Mesenchymal stem cell (in vitro differentiated cells and primary cell): ENCODE measurements at regions not wholly inside any gene's neighbourhood (a gene's known extent, or its start where the extent isn't known, plus 50 kb on each side); places are given as distances from the start of the nearest gene placed in this dataset.

Experiments used
- DNase-seq: peaks from one replicate; pipeline ENCODE4 v3.0.0-alpha.2; 2013
- H2AFZ ChIP-seq: one replicate; pipeline ENCODE4 v1.6.1; 2013; ENCODE audit warnings: low read depth, mild to moderate bottlenecking, control low read depth, inconsistent platforms, low read length, moderate library complexity
- H2AK5ac ChIP-seq: 2 replicates; pipeline ENCODE4 v1.6.1; 2013; ENCODE audit warnings: low read length, moderate library complexity, mild to moderate bottlenecking, inconsistent platforms; ENCODE audit not compliant: severe bottlenecking
- H2BK120ac ChIP-seq: one replicate; pipeline ENCODE4 v1.6.1; 2013; ENCODE audit warnings: low read depth, mild to moderate bottlenecking, inconsistent platforms, low read length, moderate library complexity
- H2BK12ac ChIP-seq, 2 experiments: one replicate each; pipeline ENCODE4 v1.6.1; 2013; ENCODE audit warnings: inconsistent platforms in 2 of 2, low read length in 2 of 2, mild to moderate bottlenecking in 2 of 2, moderate library complexity in 2 of 2, control low read depth in 1 of 2
- H2BK15ac ChIP-seq: one replicate; pipeline ENCODE4 v1.6.1; 2013; ENCODE audit warnings: mild to moderate bottlenecking, low read depth, inconsistent platforms; ENCODE audit not compliant: poor library complexity, severe bottlenecking
- H2BK5ac ChIP-seq: 2 replicates; pipeline ENCODE4 v1.6.1; 2013; ENCODE audit warnings: low read depth, mild to moderate bottlenecking, low read length, control low read depth, inconsistent platforms; ENCODE audit not compliant: poor library complexity, severe bottlenecking
- H3K14ac ChIP-seq, 2 experiments: one replicate each; pipeline ENCODE4 v1.6.1; 2013; ENCODE audit warnings: inconsistent platforms in 2 of 2, low read length in 2 of 2, control low read depth in 1 of 2, mild to moderate bottlenecking in 1 of 2, moderate library complexity in 1 of 2
- H3K18ac ChIP-seq, 2 experiments: one replicate each; pipeline ENCODE4 v1.6.1; 2013; ENCODE audit warnings: inconsistent platforms in 2 of 2, low read length in 2 of 2, control low read depth in 1 of 2, low read depth in 1 of 2, mild to moderate bottlenecking in 1 of 2
- H3K23ac ChIP-seq, 2 experiments: one replicate each; pipeline ENCODE4 v1.6.1; 2013; ENCODE audit warnings: inconsistent platforms in 2 of 2, low read length in 2 of 2, mild to moderate bottlenecking in 2 of 2, moderate library complexity in 2 of 2, control low read depth in 1 of 2
- H3K27ac ChIP-seq: 2 replicates; pipeline ENCODE4 v1.5.1; 2013; ENCODE audit warnings: mild to moderate bottlenecking, moderate library complexity, low read length, control low read depth, inconsistent platforms; ENCODE audit not compliant: poor library complexity, severe bottlenecking
- H3K27me3 ChIP-seq, 2 experiments: 2 replicates each; pipeline versions ENCODE4 v1.6.1 to v1.7.0; 2013; ENCODE audit warnings: low read length in 2 of 2, mild to moderate bottlenecking in 2 of 2, moderate library complexity in 2 of 2, control low read depth in 1 of 2, inconsistent platforms in 1 of 2; ENCODE audit not compliant: control insufficient read depth in 1 of 2, insufficient read depth in 1 of 2
- H3K36me3 ChIP-seq, 2 experiments: 2 replicates each; pipeline versions ENCODE4 v1.6.1 to v1.7.0; 2013; ENCODE audit warnings: low read length in 2 of 2, control low read depth in 1 of 2, inconsistent platforms in 1 of 2, low read depth in 1 of 2, mild to moderate bottlenecking in 1 of 2; ENCODE audit not compliant: insufficient read depth in 2 of 2, control insufficient read depth in 1 of 2
- H3K4ac ChIP-seq, 2 experiments: one replicate each; pipeline ENCODE4 v1.6.1; 2013; ENCODE audit warnings: inconsistent platforms in 2 of 2, low read length in 2 of 2, mild to moderate bottlenecking in 2 of 2, moderate library complexity in 2 of 2, control low read depth in 1 of 2, low read depth in 1 of 2
- H3K4me1 ChIP-seq: 2 replicates; pipeline ENCODE4 v1.6.1; 2013; ENCODE audit warnings: low read depth, low read length, control low read depth; ENCODE audit not compliant: control insufficient read depth, insufficient read depth
- H3K4me2 ChIP-seq: 2 replicates; pipeline ENCODE4 v1.6.1; 2013; ENCODE audit warnings: low read length, mild to moderate bottlenecking, inconsistent platforms; ENCODE audit not compliant: poor library complexity, severe bottlenecking
- H3K4me3 ChIP-seq, 2 experiments: 2 replicates each; pipeline versions ENCODE4 v1.5.1 to v1.7.0; 2013; ENCODE audit warnings: low read length in 2 of 2, mild to moderate bottlenecking in 2 of 2, control low read depth in 1 of 2, low read depth in 1 of 2; ENCODE audit not compliant: insufficient read depth in 1 of 2
- H3K79me1 ChIP-seq: replicated peaks from 2 replicates; pipeline ENCODE4 v1.6.1; 2013; ENCODE audit warnings: mild to moderate bottlenecking, control low read depth, low read length, inconsistent platforms; ENCODE audit not compliant: poor library complexity, severe bottlenecking
- H3K9ac ChIP-seq: 2 replicates; pipeline ENCODE4 v1.7.0; 2013; ENCODE audit warnings: mild to moderate bottlenecking, low read length, moderate library complexity
- H3K9me3 ChIP-seq: 2 replicates; pipeline ENCODE4 v1.7.0; 2013; ENCODE audit warnings: mild to moderate bottlenecking, low read length; ENCODE audit not compliant: control insufficient read depth
- H4K8ac ChIP-seq: one replicate; pipeline ENCODE4 v1.6.1; 2013; ENCODE audit warnings: inconsistent platforms, mild to moderate bottlenecking, low read length, moderate library complexity
- H4K91ac ChIP-seq: one replicate; pipeline ENCODE4 v1.6.1; 2013; ENCODE audit warnings: mild to moderate bottlenecking, low read length, inconsistent platforms
- WGBS: methylation state at CpG from one replicate; pipeline ENCODE4 v1.1.7; 2013; ENCODE audit warnings: mixed read lengths; 5-methylcytosine and 5-hydroxymethylcytosine counted together

- H2AK5ac ChIP-seq: no peak overlapping the region
Measured at GRCh38 chr12:114774699-114775098, 90.7 kb upstream of the TBX3 start.

DNA sequence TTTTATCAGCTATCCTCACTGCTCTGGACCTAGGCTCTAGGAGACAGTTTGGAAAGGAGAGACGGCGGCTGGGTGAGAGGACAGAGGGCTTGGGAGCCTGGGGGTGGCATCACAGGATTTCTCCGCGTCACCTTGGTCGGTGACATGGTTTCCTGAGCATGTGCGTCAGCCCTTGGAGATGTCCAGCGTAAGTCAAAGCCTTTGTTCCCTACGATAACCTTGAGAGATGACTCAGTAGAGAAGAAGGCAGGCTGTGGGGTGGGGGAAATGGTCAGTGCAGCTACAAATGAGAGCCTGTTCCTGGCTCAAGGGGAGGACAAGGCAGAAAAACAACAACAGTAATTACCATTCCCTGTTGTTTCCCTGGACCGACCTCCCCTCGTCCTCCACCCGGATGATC, 90.2 kb upstream of the TBX3 start:
- H3K4me1 ChIP-seq: no peaks in the 10 kb centered on the region
- H3K9ac ChIP-seq: no peak overlapping the region
- H3K27me3 ChIP-seq: no peaks in the 10 kb centered on the region
- no peak overlapping the region for H3K27ac ChIP-seq
- H2BK5ac ChIP-seq: no peak overlapping the region
- H3K36me3 ChIP-seq: no peaks in the 10 kb centered on the region
- no peak overlapping the region for H2BK15ac ChIP-seq
- H2BK120ac ChIP-seq: no peak overlapping the region
- H3K4ac ChIP-seq: peak overlapping the region in 1 of 2 experiments; percentile 66
- H3K4me2 ChIP-seq: no peak overlapping the region
- no peaks in the 10 kb centered on the region for H3K9me3 ChIP-seq
- H3K4me3 ChIP-seq: no peak overlapping the region
- peak overlapping the region; percentile 18 for H2AFZ ChIP-seq
- peak overlapping the region; percentile 11 to 84 for H3K18ac ChIP-seq
- H4K91ac ChIP-seq: peak overlapping the region; percentile 70
- DNase-seq: peak; percentile 88
- no peaks in the 10 kb centered on the region for H3K79me1 ChIP-seq
- WGBS: 49% methylated on average over 9 of the region's 11 CpGs
- H3K14ac ChIP-seq: peak overlapping the region in 1 of 2 experiments; percentile 44
- H2AK5ac ChIP-seq: no peak overlapping the region
- peak overlapping the region; percentile 8 to 38 for H2BK12ac ChIP-seq
- no peak overlapping the region for H3K23ac ChIP-seq
- peak overlapping the region; percentile 87 for H4K8ac ChIP-seq

More at GRCh38 chr12:114774699-114775098, 90.7 kb upstream of the TBX3 start:
- no peak overlapping the region for H3K4ac ChIP-seq
- no peaks in the 10 kb centered on the region for H3K79me1 ChIP-seq
- no peaks in the 10 kb centered on the region for H3K27me3 ChIP-seq
- H2BK120ac ChIP-seq: no peak overlapping the region
- H3K36me3 ChIP-seq: no peaks in the 10 kb centered on the region
- no peak overlapping the region for H2BK12ac ChIP-seq
- no peak overlapping the region for H4K8ac ChIP-seq
- H3K23ac ChIP-seq: no peak overlapping the region
- H3K9me3 ChIP-seq: no peaks in the 10 kb centered on the region
- H3K18ac ChIP-seq: no peak overlapping the region
- no peak overlapping the region for H4K91ac ChIP-seq
- no peak overlapping the region for H3K4me2 ChIP-seq
- no peak overlapping the region for H3K14ac ChIP-seq
- no peak for DNase-seq
- no peak overlapping the region for H3K4me3 ChIP-seq
- H2BK15ac ChIP-seq: no peak overlapping the region
- H2BK5ac ChIP-seq: no peak overlapping the region
- no peaks in the 10 kb centered on the region for H3K4me1 ChIP-seq
- no peak overlapping the region for H2AFZ ChIP-seq
- no peak overlapping the region for H3K27ac ChIP-seq
- 98% methylated on average over 5 of the region's 5 CpGs for WGBS
- no peak overlapping the region for H3K9ac ChIP-seq

GRCh38 chr12:114770323-114770722, 86.3 kb upstream of the TBX3 start:
- Histone ChIP-seq H2BK12ac (no peak overlapping the region), H3K27me3 (no peaks in the 10 kb centered on the region), H3K18ac (no peak overlapping the region), H3K79me1 (no peaks in the 10 kb centered on the region), H2AFZ (no peak overlapping the region), H3K4me2 (no peak overlapping the region), H2BK5ac (no peak overlapping the region), H4K8ac (peak overlapping the region; percentile 6), H3K9me3 (no peaks in the 10 kb centered on the region), H3K4me3 (no peak overlapping the region), H3K36me3 (no peaks in the 10 kb centered on the region), H4K91ac (no peak overlapping the region), H2AK5ac (no peak overlapping the region), H3K4ac (no peak overlapping the region), H2BK15ac (no peak overlapping the region), H3K23ac (no peak overlapping the region), H2BK120ac (no peak overlapping the region), H3K9ac (no peak overlapping the region), H3K14ac (no peak overlapping the region), H3K27ac (no peak overlapping the region), H3K4me1 (no peaks in the 10 kb centered on the region)
- no peak for DNase-seq
- WGBS: 96% methylated on average over 3 of the region's 3 CpGs

- no peak overlapping the region for H2BK120ac ChIP-seq
- H3K18ac ChIP-seq: no peak overlapping the region
- H3K9me3 ChIP-seq: no peaks in the 10 kb centered on the region
- H4K8ac ChIP-seq: no peak overlapping the region
- H3K14ac ChIP-seq: peak overlapping the region in 1 of 2 experiments; percentile 32
- no peak overlapping the region for H2AFZ ChIP-seq
- no peak overlapping the region for H3K4ac ChIP-seq
- no peaks in the 10 kb centered on the region for H3K27me3 ChIP-seq
- no peak overlapping the region for H3K4me2 ChIP-seq
- no peak overlapping the region for H2BK12ac ChIP-seq
- no peak overlapping the region for H2AK5ac ChIP-seq
- no peaks in the 10 kb centered on the region for H3K36me3 ChIP-seq
- H3K79me1 ChIP-seq: no peaks in the 10 kb centered on the region
- no peaks in the 10 kb centered on the region for H3K4me1 ChIP-seq
- no peak overlapping the region for H3K27ac ChIP-seq
- no peak overlapping the region for H3K4me3 ChIP-seq
- H3K23ac ChIP-seq: no peak overlapping the region
- H4K91ac ChIP-seq: no peak overlapping the region
- no peak overlapping the region for H2BK5ac ChIP-seq
- DNase-seq: peak; percentile 43
- H2BK15ac ChIP-seq: no peak overlapping the region
- 96% methylated on average over 4 of the region's 4 CpGs for WGBS
- H3K9ac ChIP-seq: no peak overlapping the region
Measured at GRCh38 chr12:114769634-114770033, 85.7 kb upstream of the TBX3 start.
